OCI-LY7 (cell line): ENCODE measurements at regions not wholly inside any gene's neighbourhood (a gene's known extent, or its start where the extent isn't known, plus 50 kb on each side); places are given as distances from the start of the nearest gene placed in this dataset.

ENCODE experiments used
- CTCF ChIP-seq: fragments of 200-600 bp; sonication (generic); conservative IDR thresholded peaks from 2 replicates; pipeline ENCODE4 v1.5.1; 2014; ENCODE audit warnings: mild to moderate bottlenecking, antibody characterized with exemption, low read length, moderate library complexity, mixed read lengths
- EZH2phosphoT487 ChIP-seq: fragments of 200-600 bp; sonication (generic); IDR thresholded peaks from 2 replicates; pipeline ENCODE4 v1.6.1; 2018; ENCODE audit warnings: low read depth, borderline replicate concordance, mild to moderate bottlenecking, mixed run types, antibody characterized with exemption, low read length, moderate library complexity, mixed read lengths

GRCh38 chr20:48219306-48219705 lies 434.0 kb upstream of the SULF2 start:
- no peak for TF ChIP-seq CTCF
- TF ChIP-seq EZH2phosphoT487, result no peak
